Neural cell (in vitro differentiated cells): ENCODE measurements at regions not wholly inside any gene's neighbourhood (a gene's known extent, or its start where the extent isn't known, plus 50 kb on each side); places are given as distances from the start of the nearest gene placed in this dataset.

Experiments
- H2AFZ ChIP-seq: fragments of 200-600, 300-800 bp; sonication (generic), shearing (Covaris generic); 2 replicates; pipeline ENCODE4 v1.6.0; 2014; ENCODE audit warnings: low read depth, mild to moderate bottlenecking, antibody characterized with exemption, low read length, moderate library complexity
- H3F3A ChIP-seq: fragments of 200-600 bp; shearing (Covaris generic); 2 replicates; pipeline ENCODE4 v1.6.1; 2016; ENCODE audit warnings: mild to moderate bottlenecking, moderate library complexity, mixed read lengths, antibody characterized with exemption, low read length; ENCODE audit not compliant: insufficient read depth, poor library complexity, severe bottlenecking
- H3K27ac ChIP-seq: fragments of 200-600, 300-800 bp; sonication (generic), shearing (Covaris generic); 2 replicates; pipeline ENCODE4 v1.5.1; 2014; ENCODE audit warnings: mild to moderate bottlenecking, low read length, moderate library complexity
- H3K27me3 ChIP-seq: fragments of 300-800, 200-600 bp; sonication (generic), shearing (Covaris generic); 2 replicates; pipeline ENCODE4 v1.6.0; 2014; ENCODE audit warnings: mild to moderate bottlenecking, low read depth, low read length, moderate library complexity; ENCODE audit not compliant: insufficient read depth
- H3K36me3 ChIP-seq: fragments of 300-800, 200-600 bp; sonication (generic), shearing (Covaris generic); 2 replicates; pipeline ENCODE4 v1.5.1; 2014; ENCODE audit warnings: mild to moderate bottlenecking, antibody characterized with exemption, low read length, moderate library complexity; ENCODE audit not compliant: insufficient read depth
- H3K4me2 ChIP-seq: fragments of 300-800, 200-600 bp; sonication (generic), shearing (Covaris generic); 2 replicates; pipeline ENCODE4 v1.6.0; 2014; ENCODE audit warnings: mild to moderate bottlenecking, low read length
- H3K4me3 ChIP-seq: fragments of 300-800, 200-600 bp; sonication (generic), shearing (Covaris generic); 2 replicates; pipeline ENCODE4 v1.5.1; 2014; ENCODE audit warnings: mild to moderate bottlenecking, low read length, moderate library complexity
- H3K79me2 ChIP-seq: fragments of 200-600 bp; shearing (Covaris generic); replicated peaks from 2 replicates; pipeline ENCODE4 v1.6.0; 2014; ENCODE audit warnings: mild to moderate bottlenecking, low read length, moderate library complexity; ENCODE audit not compliant: insufficient read depth
- H3K9ac ChIP-seq: fragments of 300-800, 200-600 bp; sonication (generic), shearing (Covaris generic); 2 replicates; pipeline ENCODE4 v1.6.1; 2016; ENCODE audit warnings: mild to moderate bottlenecking, low read length, mixed read lengths
- H3K9me2 ChIP-seq: fragments of 200-600 bp; shearing (Covaris generic); 2 replicates; pipeline ENCODE4 v1.6.1; 2016; ENCODE audit warnings: mild to moderate bottlenecking, low read length, mixed read lengths; ENCODE audit not compliant: insufficient read depth
- H3K9me3 ChIP-seq: fragments of 200-600, 300-800 bp; sonication (generic), shearing (Covaris generic); 2 replicates; pipeline ENCODE4 v1.6.1; 2016; ENCODE audit warnings: mild to moderate bottlenecking, mixed run types, low read length, moderate library complexity, mixed read lengths
- H4K20me1 ChIP-seq: fragments of 200-600 bp; shearing (Covaris generic); 2 replicates; pipeline ENCODE4 v1.6.1; 2016; ENCODE audit warnings: mild to moderate bottlenecking, mixed run types; ENCODE audit not compliant: insufficient read depth
- CTCF ChIP-seq: fragments of 450-650 bp; IDR thresholded peaks from 2 replicates; pipeline ENCODE4 v1.5.1; 2014; ENCODE audit warnings: antibody characterized with exemption, mild to moderate bottlenecking, moderate library complexity; ENCODE audit not compliant: poor library complexity, severe bottlenecking
- EP300 ChIP-seq: fragments of 450-650 bp; conservative IDR thresholded peaks from 2 replicates; pipeline ENCODE4 v1.6.1; 2014; ENCODE audit warnings: antibody characterized with exemption, mild to moderate bottlenecking, moderate library complexity; ENCODE audit not compliant: poor library complexity, severe bottlenecking
- EZH2 ChIP-seq: fragments of 200-600, 300-800 bp; shearing (Covaris generic), sonication (generic); IDR thresholded peaks from 2 replicates; pipeline ENCODE4 v1.6.1; 2014; ENCODE audit warnings: antibody characterized with exemption, low read length, borderline replicate concordance, mild to moderate bottlenecking; ENCODE audit not compliant: insufficient read depth, poor library complexity, severe bottlenecking
- MXI1 ChIP-seq: fragments of 450-650 bp; conservative IDR thresholded peaks from 2 replicates; pipeline ENCODE4 v1.6.1; 2014; ENCODE audit warnings: antibody characterized with exemption, mild to moderate bottlenecking; ENCODE audit not compliant: poor library complexity, severe bottlenecking
- POLR2AphosphoS5 ChIP-seq: IDR thresholded peaks from 2 replicates; pipeline ENCODE4 v1.6.1; 2012
- RAD21 ChIP-seq: fragments of 450-650 bp; conservative IDR thresholded peaks from 2 replicates; pipeline ENCODE4 v1.6.1; 2014; ENCODE audit warnings: antibody characterized with exemption, mild to moderate bottlenecking, moderate library complexity
- REST ChIP-seq: IDR thresholded peaks from 2 replicates; pipeline ENCODE4 v1.6.1; 2012; ENCODE audit warnings: borderline replicate concordance
- SMC3 ChIP-seq: fragments of 450-650 bp; conservative IDR thresholded peaks from 2 replicates; pipeline ENCODE4 v1.6.1; 2014; ENCODE audit warnings: antibody characterized with exemption, mild to moderate bottlenecking, moderate library complexity; ENCODE audit not compliant: poor library complexity
- TAF1 ChIP-seq: IDR thresholded peaks from 2 replicates; pipeline ENCODE4 v1.6.1; 2012; ENCODE audit warnings: low read depth

- Histone ChIP-seq H3F3A (no peaks in the 10 kb centered on the region), H3K9me3 (no peaks in the 10 kb centered on the region), H3K27me3 (no peaks in the 10 kb centered on the region), H3K4me2 (no peak overlapping the region), H2AFZ (no peak overlapping the region), H3K79me2 (no peaks in the 10 kb centered on the region), H3K9ac (no peak overlapping the region), H3K36me3 (no peaks in the 10 kb centered on the region), H4K20me1 (no peaks in the 10 kb centered on the region), H3K4me3 (no peak overlapping the region), H3K27ac (no peak overlapping the region), H3K9me2 (no peaks in the 10 kb centered on the region)
- TF ChIP-seq EP300 = no peak
- no peak for TF ChIP-seq REST
- no peak for TF ChIP-seq CTCF
- no peak for TF ChIP-seq POLR2AphosphoS5
- TF ChIP-seq MXI1 = no peak
- TF ChIP-seq RAD21 = no peak
- no peak for TF ChIP-seq EZH2
- no peak for TF ChIP-seq SMC3
- TF ChIP-seq TAF1 = no peak
Measured at GRCh38 chr13:29907670-29908069, 57.3 kb upstream of the UBL3 start.

GRCh38 chr13:29906432-29907011 is 56.1 kb upstream of the UBL3 start:
- no peaks in the 10 kb centered on the region for H3K36me3 ChIP-seq
- H2AFZ ChIP-seq = no peak overlapping the region

More at GRCh38 chr13:29906432-29907011, 56.1 kb upstream of the UBL3 start:
- Histone ChIP-seq H3K4me2 (no peak overlapping the region), H3K27me3 (no peaks in the 10 kb centered on the region), H3K27ac (no peak overlapping the region), H4K20me1 (no peaks in the 10 kb centered on the region), H3K9me2 (no peaks in the 10 kb centered on the region), H3F3A (no peaks in the 10 kb centered on the region), H3K9ac (no peak overlapping the region), H3K9me3 (no peaks in the 10 kb centered on the region), H3K4me3 (no peak overlapping the region), H3K79me2 (no peaks in the 10 kb centered on the region)
- TF ChIP-seq SMC3 (no peak), REST (no peak), EZH2 (no peak), TAF1 (no peak), POLR2AphosphoS5 (no peak), CTCF (no peak), RAD21 (no peak)
